ENCODE measurements at regions not wholly inside any gene's neighbourhood (a gene's known extent, or its start where the extent isn't known, plus 50 kb on each side); places are given as distances from the start of the nearest gene placed in this dataset.

DNA sequence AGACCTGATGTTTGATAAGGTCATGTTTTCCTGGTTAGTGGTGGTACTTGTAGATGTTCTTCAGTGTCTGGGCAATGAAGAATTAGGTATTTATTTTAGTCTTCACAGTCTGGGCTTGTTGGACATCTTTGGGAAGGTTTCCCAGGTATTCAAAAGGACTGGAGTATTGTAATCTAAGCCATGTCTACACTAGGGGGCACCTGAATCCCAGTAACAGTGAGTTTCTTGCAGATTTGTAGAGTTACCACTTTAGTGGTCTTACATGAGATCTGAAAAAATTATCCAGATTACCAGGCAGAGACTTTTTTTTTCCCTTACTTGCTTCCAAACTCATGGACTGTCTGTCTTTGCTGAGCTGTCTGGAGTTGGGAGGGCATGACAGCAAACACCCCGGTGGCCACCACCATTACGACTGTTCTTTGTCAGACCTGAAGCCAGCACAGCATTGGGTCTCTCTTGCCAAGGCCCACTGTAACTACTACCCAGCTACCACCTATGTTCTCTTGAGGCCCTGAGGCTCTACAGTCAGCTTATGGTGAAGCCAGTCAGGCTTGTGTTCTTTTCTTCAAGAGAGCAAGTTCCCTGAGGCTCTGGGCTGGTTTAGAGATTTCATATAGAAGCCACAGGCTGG lies 820.7 kb upstream of the FBXO33 start:
- Histone ChIP-seq H3K27me3 (ENCODE audit: control insufficient read depth in 4 of 4, insufficient read depth in 4 of 4, low read length in 3 of 4) (no peaks in the 10 kb centered on the region), H3K36me3 (ENCODE audit: control insufficient read depth in 4 of 4, insufficient read depth in 3 of 4, low read depth in 1 of 4, low read length in 3 of 4) (no peaks in the 10 kb centered on the region), H3K9me3 (ENCODE audit: control insufficient read depth in 4 of 4, low read length in 3 of 4) (no peaks in the 10 kb centered on the region), H3K9ac (ENCODE audit: low read depth in 1 of 2, low read length in 2 of 2) (no peak overlapping the region), H3K4me1 (ENCODE audit: control insufficient read depth in 4 of 4, insufficient read depth in 4 of 4, low read length in 3 of 4) (no peaks in the 10 kb centered on the region), H3K27ac (ENCODE audit: low read depth in 1 of 2, low read length in 2 of 2) (no peak overlapping the region), H3K4me3 (ENCODE audit: low read depth in 1 of 3, low read length in 3 of 3) (no peak overlapping the region)
- DNase-seq (ENCODE audit: low spot score): no peak
- TF ChIP-seq, protein P1, sequence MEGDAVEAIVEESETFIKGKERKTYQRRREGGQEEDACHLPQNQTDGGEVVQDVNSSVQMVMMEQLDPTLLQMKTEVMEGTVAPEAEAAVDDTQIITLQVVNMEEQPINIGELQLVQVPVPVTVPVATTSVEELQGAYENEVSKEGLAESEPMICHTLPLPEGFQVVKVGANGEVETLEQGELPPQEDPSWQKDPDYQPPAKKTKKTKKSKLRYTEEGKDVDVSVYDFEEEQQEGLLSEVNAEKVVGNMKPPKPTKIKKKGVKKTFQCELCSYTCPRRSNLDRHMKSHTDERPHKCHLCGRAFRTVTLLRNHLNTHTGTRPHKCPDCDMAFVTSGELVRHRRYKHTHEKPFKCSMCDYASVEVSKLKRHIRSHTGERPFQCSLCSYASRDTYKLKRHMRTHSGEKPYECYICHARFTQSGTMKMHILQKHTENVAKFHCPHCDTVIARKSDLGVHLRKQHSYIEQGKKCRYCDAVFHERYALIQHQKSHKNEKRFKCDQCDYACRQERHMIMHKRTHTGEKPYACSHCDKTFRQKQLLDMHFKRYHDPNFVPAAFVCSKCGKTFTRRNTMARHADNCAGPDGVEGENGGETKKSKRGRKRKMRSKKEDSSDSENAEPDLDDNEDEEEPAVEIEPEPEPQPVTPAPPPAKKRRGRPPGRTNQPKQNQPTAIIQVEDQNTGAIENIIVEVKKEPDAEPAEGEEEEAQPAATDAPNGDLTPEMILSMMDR (IDR thresholded peaks at IDR 0.05; ENCODE audit: low read depth, low read length, missing input control): no peak
- no peak for TF ChIP-seq EGR1 (IDR thresholded peaks at IDR 0.05; ENCODE audit: low read depth in 2 of 2)
- no peak for TF ChIP-seq JUND (IDR thresholded peaks at IDR 0.05)
- TF ChIP-seq NR2F2 (IDR thresholded peaks at IDR 0.05): no peak
- TF ChIP-seq RXRA (IDR thresholded peaks at IDR 0.05): no peak
- TF ChIP-seq FOXA1 (IDR thresholded peaks at IDR 0.05): no peak
- TF ChIP-seq SP1 (IDR thresholded peaks at IDR 0.05): no peak
- no peak for TF ChIP-seq FOXA2 (IDR thresholded peaks at IDR 0.05)
- WGBS: 90% methylated on average over 2 of the region's 2 CpGs

DNA sequence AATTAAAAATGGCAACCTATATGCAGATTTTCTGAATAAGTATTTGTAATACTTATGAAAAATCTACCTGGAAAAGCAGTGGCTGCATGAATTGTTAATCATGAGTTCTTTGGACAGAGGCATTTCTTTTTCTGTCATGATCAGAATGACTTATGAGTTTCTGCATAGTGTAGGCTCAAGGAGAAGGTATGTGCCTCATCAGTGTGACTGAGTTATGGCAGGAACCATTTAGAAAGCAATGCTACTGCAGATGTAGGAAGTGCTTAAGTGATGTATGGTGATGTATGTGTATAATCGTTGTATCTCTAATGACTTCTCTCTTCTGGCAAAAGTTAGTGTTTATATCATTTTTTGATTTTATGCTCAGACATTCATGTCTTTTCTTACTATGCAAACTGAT lies 816.4 kb upstream of the FBXO33 start:
- no peak overlapping the region for H3K9ac ChIP-seq (ENCODE audit: low read depth in 1 of 2, low read length in 2 of 2)
- no peak for DNase-seq (ENCODE audit: low spot score)
- H3K9me3 ChIP-seq (ENCODE audit: control insufficient read depth in 4 of 4, low read length in 3 of 4): peaks cover 0 to 2% (median 0%) of the 10 kb centered on the region in 4 donors
- H3K27ac ChIP-seq (ENCODE audit: low read depth in 1 of 2, low read length in 2 of 2): no peak overlapping the region
- no peak overlapping the region for H3K4me3 ChIP-seq (ENCODE audit: low read depth in 1 of 3, low read length in 3 of 3)
- whole genome bisulfite sequencing: 54% methylated on average over 1 of the region's 1 CpG
- no peaks in the 10 kb centered on the region for H3K4me1 ChIP-seq (ENCODE audit: control insufficient read depth in 4 of 4, insufficient read depth in 4 of 4, low read length in 3 of 4)
- no peaks in the 10 kb centered on the region for H3K36me3 ChIP-seq (ENCODE audit: control insufficient read depth in 4 of 4, insufficient read depth in 3 of 4, low read depth in 1 of 4, low read length in 3 of 4)
- TF ChIP-seq, protein P2, sequence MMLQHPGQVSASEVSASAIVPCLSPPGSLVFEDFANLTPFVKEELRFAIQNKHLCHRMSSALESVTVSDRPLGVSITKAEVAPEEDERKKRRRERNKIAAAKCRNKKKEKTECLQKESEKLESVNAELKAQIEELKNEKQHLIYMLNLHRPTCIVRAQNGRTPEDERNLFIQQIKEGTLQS (IDR thresholded peaks at IDR 0.05): no peak
- TF ChIP-seq, protein P3, sequence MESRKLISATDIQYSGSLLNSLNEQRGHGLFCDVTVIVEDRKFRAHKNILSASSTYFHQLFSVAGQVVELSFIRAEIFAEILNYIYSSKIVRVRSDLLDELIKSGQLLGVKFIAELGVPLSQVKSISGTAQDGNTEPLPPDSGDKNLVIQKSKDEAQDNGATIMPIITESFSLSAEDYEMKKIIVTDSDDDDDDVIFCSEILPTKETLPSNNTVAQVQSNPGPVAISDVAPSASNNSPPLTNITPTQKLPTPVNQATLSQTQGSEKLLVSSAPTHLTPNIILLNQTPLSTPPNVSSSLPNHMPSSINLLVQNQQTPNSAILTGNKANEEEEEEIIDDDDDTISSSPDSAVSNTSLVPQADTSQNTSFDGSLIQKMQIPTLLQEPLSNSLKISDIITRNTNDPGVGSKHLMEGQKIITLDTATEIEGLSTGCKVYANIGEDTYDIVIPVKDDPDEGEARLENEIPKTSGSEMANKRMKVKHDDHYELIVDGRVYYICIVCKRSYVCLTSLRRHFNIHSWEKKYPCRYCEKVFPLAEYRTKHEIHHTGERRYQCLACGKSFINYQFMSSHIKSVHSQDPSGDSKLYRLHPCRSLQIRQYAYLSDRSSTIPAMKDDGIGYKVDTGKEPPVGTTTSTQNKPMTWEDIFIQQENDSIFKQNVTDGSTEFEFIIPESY (IDR thresholded peaks at IDR 0.05): no peak
- TF ChIP-seq, protein P4, sequence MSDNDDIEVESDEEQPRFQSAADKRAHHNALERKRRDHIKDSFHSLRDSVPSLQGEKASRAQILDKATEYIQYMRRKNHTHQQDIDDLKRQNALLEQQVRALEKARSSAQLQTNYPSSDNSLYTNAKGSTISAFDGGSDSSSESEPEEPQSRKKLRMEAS (IDR thresholded peaks at IDR 0.05): no peak
- TF ChIP-seq FOXA2 (IDR thresholded peaks at IDR 0.05) (no peak), HNF4A (conservative IDR thresholded peaks at IDR 0.05) (no peak), NR2F2 (IDR thresholded peaks at IDR 0.05) (no peak), GABPA (IDR thresholded peaks at IDR 0.05 in 1 of 2, conservative IDR thresholded peaks at IDR 0.05 in 1 of 2) (no peak), HNF4G (IDR thresholded peaks at IDR 0.05) (no peak)
- TF ChIP-seq, protein P5, sequence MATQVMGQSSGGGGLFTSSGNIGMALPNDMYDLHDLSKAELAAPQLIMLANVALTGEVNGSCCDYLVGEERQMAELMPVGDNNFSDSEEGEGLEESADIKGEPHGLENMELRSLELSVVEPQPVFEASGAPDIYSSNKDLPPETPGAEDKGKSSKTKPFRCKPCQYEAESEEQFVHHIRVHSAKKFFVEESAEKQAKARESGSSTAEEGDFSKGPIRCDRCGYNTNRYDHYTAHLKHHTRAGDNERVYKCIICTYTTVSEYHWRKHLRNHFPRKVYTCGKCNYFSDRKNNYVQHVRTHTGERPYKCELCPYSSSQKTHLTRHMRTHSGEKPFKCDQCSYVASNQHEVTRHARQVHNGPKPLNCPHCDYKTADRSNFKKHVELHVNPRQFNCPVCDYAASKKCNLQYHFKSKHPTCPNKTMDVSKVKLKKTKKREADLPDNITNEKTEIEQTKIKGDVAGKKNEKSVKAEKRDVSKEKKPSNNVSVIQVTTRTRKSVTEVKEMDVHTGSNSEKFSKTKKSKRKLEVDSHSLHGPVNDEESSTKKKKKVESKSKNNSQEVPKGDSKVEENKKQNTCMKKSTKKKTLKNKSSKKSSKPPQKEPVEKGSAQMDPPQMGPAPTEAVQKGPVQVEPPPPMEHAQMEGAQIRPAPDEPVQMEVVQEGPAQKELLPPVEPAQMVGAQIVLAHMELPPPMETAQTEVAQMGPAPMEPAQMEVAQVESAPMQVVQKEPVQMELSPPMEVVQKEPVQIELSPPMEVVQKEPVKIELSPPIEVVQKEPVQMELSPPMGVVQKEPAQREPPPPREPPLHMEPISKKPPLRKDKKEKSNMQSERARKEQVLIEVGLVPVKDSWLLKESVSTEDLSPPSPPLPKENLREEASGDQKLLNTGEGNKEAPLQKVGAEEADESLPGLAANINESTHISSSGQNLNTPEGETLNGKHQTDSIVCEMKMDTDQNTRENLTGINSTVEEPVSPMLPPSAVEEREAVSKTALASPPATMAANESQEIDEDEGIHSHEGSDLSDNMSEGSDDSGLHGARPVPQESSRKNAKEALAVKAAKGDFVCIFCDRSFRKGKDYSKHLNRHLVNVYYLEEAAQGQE (IDR thresholded peaks at IDR 0.05): no peak
- no peaks in the 10 kb centered on the region for H3K27me3 ChIP-seq (ENCODE audit: control insufficient read depth in 4 of 4, insufficient read depth in 4 of 4, low read length in 3 of 4)
